ENCODE measurements at regions not wholly inside any gene's neighbourhood (a gene's known extent, or its start where the extent isn't known, plus 50 kb on each side); places are given as distances from the start of the nearest gene placed in this dataset.

GRCh38 chr4:3859571-3859970, 93.4 kb downstream of the ADRA2C start:
- no peak for TF ChIP-seq ZBTB7A (IDR thresholded peaks at IDR 0.05; ENCODE audit: low read depth)
- TF ChIP-seq TAF1 (IDR thresholded peaks at IDR 0.05; ENCODE audit: low read depth) = no peak
- TF ChIP-seq EP300 (IDR thresholded peaks at IDR 0.05; ENCODE audit: borderline replicate concordance) = no peak
- no peak for TF ChIP-seq CEBPB (IDR thresholded peaks at IDR 0.05)
- no peak for TF ChIP-seq EGR1 (IDR thresholded peaks at IDR 0.05)
- no peak for TF ChIP-seq MAX (IDR thresholded peaks at IDR 0.05)
- TF ChIP-seq TCF12 (IDR thresholded peaks at IDR 0.05; ENCODE audit: low read depth) = no peak
- TF ChIP-seq USF1 (IDR thresholded peaks at IDR 0.05) = no peak
- TF ChIP-seq NFIC (IDR thresholded peaks at IDR 0.05) = no peak
- TF ChIP-seq YY1 (IDR thresholded peaks at IDR 0.05; ENCODE audit: low read depth) = no peak
- no peak for TF ChIP-seq RAD21 (IDR thresholded peaks at IDR 0.05; ENCODE audit: low read depth)
- TF ChIP-seq TEAD4 (IDR thresholded peaks at IDR 0.05) = no peak
- no peak for TF ChIP-seq CREB1 (IDR thresholded peaks at IDR 0.05; ENCODE audit: low read depth)

- TF ChIP-seq CREB1 (IDR thresholded peaks at IDR 0.05; ENCODE audit: low read depth) (no peak), TEAD4 (IDR thresholded peaks at IDR 0.05) (no peak), TCF12 (IDR thresholded peaks at IDR 0.05; ENCODE audit: low read depth) (no peak), EP300 (IDR thresholded peaks at IDR 0.05; ENCODE audit: borderline replicate concordance) (no peak), RAD21 (IDR thresholded peaks at IDR 0.05; ENCODE audit: low read depth) (no peak), USF1 (IDR thresholded peaks at IDR 0.05) (no peak), NFIC (IDR thresholded peaks at IDR 0.05) (no peak), EGR1 (IDR thresholded peaks at IDR 0.05) (no peak), CEBPB (IDR thresholded peaks at IDR 0.05) (no peak), REST (IDR thresholded peaks at IDR 0.05; ENCODE audit: low read depth) (no peak), ZBTB7A (IDR thresholded peaks at IDR 0.05; ENCODE audit: low read depth) (no peak), FOXM1 (IDR thresholded peaks at IDR 0.05; ENCODE audit: borderline replicate concordance, low read depth) (no peak)
These were observed 94.1 kb downstream of the ADRA2C start for GRCh38 chr4:3860061-3860912.

GRCh38 chr4:3860913-3861636, 94.9 kb downstream of the ADRA2C start:
- TF ChIP-seq TAF1 (IDR thresholded peaks at IDR 0.05; ENCODE audit: low read depth) = no peak
- no peak for TF ChIP-seq TEAD4 (IDR thresholded peaks at IDR 0.05)
- TF ChIP-seq RAD21 (IDR thresholded peaks at IDR 0.05; ENCODE audit: low read depth) = no peak
- TF ChIP-seq CREB1 (IDR thresholded peaks at IDR 0.05; ENCODE audit: low read depth) = no peak
- TF ChIP-seq YY1 (IDR thresholded peaks at IDR 0.05; ENCODE audit: low read depth) = no peak
- no peak for TF ChIP-seq MAX (IDR thresholded peaks at IDR 0.05)
- TF ChIP-seq USF1 (IDR thresholded peaks at IDR 0.05) = no peak

- TF ChIP-seq TCF12 (IDR thresholded peaks at IDR 0.05; ENCODE audit: low read depth) (no peak), EP300 (IDR thresholded peaks at IDR 0.05; ENCODE audit: borderline replicate concordance) (no peak), MAX (IDR thresholded peaks at IDR 0.05) (no peak), CREB1 (IDR thresholded peaks at IDR 0.05; ENCODE audit: low read depth) (no peak), TAF1 (IDR thresholded peaks at IDR 0.05; ENCODE audit: low read depth) (no peak), USF1 (IDR thresholded peaks at IDR 0.05) (no peak), NFIC (IDR thresholded peaks at IDR 0.05) (no peak), TEAD4 (IDR thresholded peaks at IDR 0.05) (no peak), FOXM1 (IDR thresholded peaks at IDR 0.05; ENCODE audit: borderline replicate concordance, low read depth) (no peak), EGR1 (IDR thresholded peaks at IDR 0.05) (no peak), CEBPB (IDR thresholded peaks at IDR 0.05) (no peak), REST (IDR thresholded peaks at IDR 0.05; ENCODE audit: low read depth) (no peak), RAD21 (IDR thresholded peaks at IDR 0.05; ENCODE audit: low read depth) (no peak), YY1 (IDR thresholded peaks at IDR 0.05; ENCODE audit: low read depth) (no peak), ZBTB7A (IDR thresholded peaks at IDR 0.05; ENCODE audit: low read depth) (no peak)
These were observed 95.8 kb downstream of the ADRA2C start for GRCh38 chr4:3861720-3862639.
